ENCODE measurements at regions not wholly inside any gene's neighbourhood (a gene's known extent, or its start where the extent isn't known, plus 50 kb on each side); places are given as distances from the start of the nearest gene placed in this dataset.

DNA sequence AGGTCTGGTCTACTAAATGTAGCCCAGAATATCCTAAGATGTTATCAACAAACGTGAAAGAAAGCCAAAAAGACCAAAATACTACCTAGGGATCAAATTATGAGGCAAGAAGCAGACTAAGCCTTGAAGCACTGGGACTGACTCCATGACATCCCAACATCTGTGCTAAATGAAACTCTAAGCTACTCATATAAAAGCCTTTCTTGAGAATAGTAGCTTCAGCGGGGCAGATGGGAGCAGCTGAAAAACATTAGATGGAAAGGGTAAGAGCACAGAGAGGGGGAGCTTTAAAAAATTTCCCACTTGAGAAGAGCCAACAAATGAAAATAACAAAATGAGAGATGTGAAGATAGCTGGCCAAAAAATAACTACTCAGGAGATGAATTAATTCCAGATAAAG lies 81.7 kb downstream of the MAD2L1 start:
- Histone ChIP-seq H2AFZ (ENCODE audit: low read depth, low read length) (no peak overlapping the region), H4K20me1 (ENCODE audit: insufficient read depth) (no peaks in the 10 kb centered on the region), H3K9me3 (ENCODE audit: low read length) (no peaks in the 10 kb centered on the region), H3F3A (ENCODE audit: insufficient read depth, low read length, poor library complexity, severe bottlenecking) (no peaks in the 10 kb centered on the region), H3K9ac (ENCODE audit: low read length) (no peak overlapping the region), H3K36me3 (ENCODE audit: insufficient read depth, low read length) (no peaks in the 10 kb centered on the region), H3K27ac (ENCODE audit: low read length) (no peak overlapping the region), H3K79me2 (replicated peaks; ENCODE audit: insufficient read depth, low read length) (no peaks in the 10 kb centered on the region), H3K4me2 (ENCODE audit: low read length) (no peak overlapping the region), H3K9me2 (ENCODE audit: insufficient read depth, low read length) (no peaks in the 10 kb centered on the region), H3K4me3 (ENCODE audit: low read length) (no peak overlapping the region), H3K27me3 (ENCODE audit: insufficient read depth, low read depth, low read length) (no peaks in the 10 kb centered on the region)
- no peak for TF ChIP-seq REST (IDR thresholded peaks at IDR 0.05; ENCODE audit: borderline replicate concordance)
- TF ChIP-seq, protein P1, sequence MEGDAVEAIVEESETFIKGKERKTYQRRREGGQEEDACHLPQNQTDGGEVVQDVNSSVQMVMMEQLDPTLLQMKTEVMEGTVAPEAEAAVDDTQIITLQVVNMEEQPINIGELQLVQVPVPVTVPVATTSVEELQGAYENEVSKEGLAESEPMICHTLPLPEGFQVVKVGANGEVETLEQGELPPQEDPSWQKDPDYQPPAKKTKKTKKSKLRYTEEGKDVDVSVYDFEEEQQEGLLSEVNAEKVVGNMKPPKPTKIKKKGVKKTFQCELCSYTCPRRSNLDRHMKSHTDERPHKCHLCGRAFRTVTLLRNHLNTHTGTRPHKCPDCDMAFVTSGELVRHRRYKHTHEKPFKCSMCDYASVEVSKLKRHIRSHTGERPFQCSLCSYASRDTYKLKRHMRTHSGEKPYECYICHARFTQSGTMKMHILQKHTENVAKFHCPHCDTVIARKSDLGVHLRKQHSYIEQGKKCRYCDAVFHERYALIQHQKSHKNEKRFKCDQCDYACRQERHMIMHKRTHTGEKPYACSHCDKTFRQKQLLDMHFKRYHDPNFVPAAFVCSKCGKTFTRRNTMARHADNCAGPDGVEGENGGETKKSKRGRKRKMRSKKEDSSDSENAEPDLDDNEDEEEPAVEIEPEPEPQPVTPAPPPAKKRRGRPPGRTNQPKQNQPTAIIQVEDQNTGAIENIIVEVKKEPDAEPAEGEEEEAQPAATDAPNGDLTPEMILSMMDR (IDR thresholded peaks at IDR 0.05; ENCODE audit: poor library complexity, severe bottlenecking): no peak
- TF ChIP-seq POLR2AphosphoS5 (IDR thresholded peaks at IDR 0.05): no peak
- no peak for TF ChIP-seq SMC3 (conservative IDR thresholded peaks at IDR 0.05; ENCODE audit: poor library complexity)
- no peak for TF ChIP-seq EP300 (conservative IDR thresholded peaks at IDR 0.05; ENCODE audit: poor library complexity, severe bottlenecking)
- TF ChIP-seq RAD21 (conservative IDR thresholded peaks at IDR 0.05): no peak
- no peak for TF ChIP-seq TAF1 (IDR thresholded peaks at IDR 0.05; ENCODE audit: low read depth)
- TF ChIP-seq MXI1 (conservative IDR thresholded peaks at IDR 0.05; ENCODE audit: poor library complexity, severe bottlenecking): no peak
- TF ChIP-seq EZH2 (IDR thresholded peaks at IDR 0.05; ENCODE audit: borderline replicate concordance, insufficient read depth, low read length, poor library complexity, severe bottlenecking): no peak

DNA sequence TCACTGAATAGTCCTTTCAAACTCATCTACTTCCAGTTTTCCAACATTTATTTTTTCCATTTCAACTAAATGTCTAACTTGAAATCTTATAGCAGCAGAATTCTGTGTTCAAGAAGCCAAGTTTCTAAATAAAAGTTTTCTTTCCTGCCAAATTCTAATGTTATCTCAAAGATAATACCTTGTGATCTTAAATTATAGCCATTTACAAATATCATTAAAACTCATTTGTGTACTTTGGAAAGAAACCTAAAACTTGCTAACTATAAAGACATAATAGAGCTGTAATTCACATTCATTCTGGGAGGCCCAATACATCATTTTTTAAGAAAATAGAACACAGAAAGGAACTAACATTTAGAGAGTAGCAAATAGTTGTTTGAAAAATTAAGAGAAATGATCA lies 83.9 kb downstream of the MAD2L1 start:
- H2AFZ ChIP-seq (ENCODE audit: low read depth, low read length): no peak overlapping the region
- no peaks in the 10 kb centered on the region for H4K20me1 ChIP-seq (ENCODE audit: insufficient read depth)
- no peaks in the 10 kb centered on the region for H3K27me3 ChIP-seq (ENCODE audit: insufficient read depth, low read depth, low read length)
- H3K79me2 ChIP-seq (replicated peaks; ENCODE audit: insufficient read depth, low read length): no peaks in the 10 kb centered on the region
- no peak for TF ChIP-seq EZH2 (IDR thresholded peaks at IDR 0.05; ENCODE audit: borderline replicate concordance, insufficient read depth, low read length, poor library complexity, severe bottlenecking)
- TF ChIP-seq POLR2AphosphoS5 (IDR thresholded peaks at IDR 0.05): no peak
- TF ChIP-seq SMC3 (conservative IDR thresholded peaks at IDR 0.05; ENCODE audit: poor library complexity): no peak
- TF ChIP-seq REST (IDR thresholded peaks at IDR 0.05; ENCODE audit: borderline replicate concordance): no peak
- TF ChIP-seq, protein P1 (IDR thresholded peaks at IDR 0.05; ENCODE audit: poor library complexity, severe bottlenecking): no peak
- no peak for TF ChIP-seq RAD21 (conservative IDR thresholded peaks at IDR 0.05)
- TF ChIP-seq TAF1 (IDR thresholded peaks at IDR 0.05; ENCODE audit: low read depth): no peak
- no peak for TF ChIP-seq MXI1 (conservative IDR thresholded peaks at IDR 0.05; ENCODE audit: poor library complexity, severe bottlenecking)
- no peak for TF ChIP-seq EP300 (conservative IDR thresholded peaks at IDR 0.05; ENCODE audit: poor library complexity, severe bottlenecking)
- H3K9ac ChIP-seq (ENCODE audit: low read length): no peak overlapping the region
- no peaks in the 10 kb centered on the region for H3K9me3 ChIP-seq (ENCODE audit: low read length)
- no peaks in the 10 kb centered on the region for H3K9me2 ChIP-seq (ENCODE audit: insufficient read depth, low read length)
- no peaks in the 10 kb centered on the region for H3K36me3 ChIP-seq (ENCODE audit: insufficient read depth, low read length)
- no peak overlapping the region for H3K4me2 ChIP-seq (ENCODE audit: low read length)
- no peaks in the 10 kb centered on the region for H3F3A ChIP-seq (ENCODE audit: insufficient read depth, low read length, poor library complexity, severe bottlenecking)
- no peak overlapping the region for H3K4me3 ChIP-seq (ENCODE audit: low read length)
- H3K27ac ChIP-seq (ENCODE audit: low read length): no peak overlapping the region

Measured in neural cell (in vitro differentiated cells).